ENCODE measurements at regions not wholly inside any gene's neighbourhood (a gene's known extent, or its start where the extent isn't known, plus 50 kb on each side); places are given as distances from the start of the nearest gene placed in this dataset.

GRCh38 chr5:116355819-116356601 is 218.6 kb downstream of the SEMA6A start:
- Histone ChIP-seq H3K27me3 (ENCODE audit: control insufficient read depth in 1 of 2, insufficient read depth in 2 of 2, low read length in 2 of 2) (no peaks in the 10 kb centered on the region), H3K9me3 (ENCODE audit: control insufficient read depth in 1 of 2, insufficient read depth in 1 of 2, low read length in 2 of 2) (peaks cover 0 to 2% of the 10 kb centered on the region in 2 experiments), H3K36me3 (ENCODE audit: insufficient read depth, low read length) (no peaks in the 10 kb centered on the region), H3K27ac (ENCODE audit: low read depth in 1 of 2, low read length in 2 of 2) (no peak overlapping the region), H3K4me1 (ENCODE audit: insufficient read depth, low read length) (no peaks in the 10 kb centered on the region), H3K4me3 (ENCODE audit: low read length) (no peak overlapping the region)
- H3K36me3 Mint-ChIP-seq (ENCODE audit: low read depth): peaks cover 83% of the 10 kb centered on the region
- intact Hi-C loops (cut with DNase I, micrococcal nuclease): no loop called here
- DNase-seq: no peak
- no peak overlapping the region for H3K27ac Mint-ChIP-seq
- ATAC-seq (ENCODE audit: poor library complexity): no peak
- H3K4me3 Mint-ChIP-seq: no peak overlapping the region
- POLR2A ChIA-PET: no interaction called here
- CTCF ChIA-PET: no interaction called here
- H3K27me3 Mint-ChIP-seq: no peaks in the 10 kb centered on the region
- TF ChIP-seq CTCF (IDR thresholded peaks at IDR 0.05): no peak
- H3K4me1 Mint-ChIP-seq (ENCODE audit: low read depth): no peaks in the 10 kb centered on the region
- peaks cover 8% of the 10 kb centered on the region for H3K9me3 Mint-ChIP-seq

GRCh38 chr5:116354699-116355098 is 219.9 kb downstream of the SEMA6A start:
- no peak for TF ChIP-seq CTCF (IDR thresholded peaks at IDR 0.05)

GRCh38 chr5:116347657-116348056 is 227.0 kb downstream of the SEMA6A start:
- Mint-ChIP-seq H3K9me3 (peaks cover 25% of the 10 kb centered on the region), H3K27ac (no peak overlapping the region), H3K4me3 (no peak overlapping the region), H3K4me1 (ENCODE audit: low read depth) (no peaks in the 10 kb centered on the region), H3K36me3 (ENCODE audit: low read depth) (peaks cover 91% of the 10 kb centered on the region), H3K27me3 (no peaks in the 10 kb centered on the region)
- intact Hi-C loops (cut with DNase I, micrococcal nuclease): no loop called here
- H3K4me1 ChIP-seq (ENCODE audit: insufficient read depth, low read length): no peaks in the 10 kb centered on the region
- H3K4me3 ChIP-seq (ENCODE audit: low read length): no peak overlapping the region
- H3K36me3 ChIP-seq (ENCODE audit: insufficient read depth, low read length): no peaks in the 10 kb centered on the region
- no peak for TF ChIP-seq CTCF (IDR thresholded peaks at IDR 0.05)
- no peak overlapping the region for H3K27ac ChIP-seq (ENCODE audit: low read depth in 1 of 2, low read length in 2 of 2)
- CTCF ChIA-PET: no interaction called here
- H3K9me3 ChIP-seq (ENCODE audit: control insufficient read depth in 1 of 2, insufficient read depth in 1 of 2, low read length in 2 of 2): peaks cover 10 to 29% of the 10 kb centered on the region in 2 experiments
- DNase-seq (no peak), ATAC-seq (ENCODE audit: poor library complexity) (no peak)
- H3K27me3 ChIP-seq (ENCODE audit: control insufficient read depth in 1 of 2, insufficient read depth in 2 of 2, low read length in 2 of 2): no peaks in the 10 kb centered on the region
- POLR2A ChIA-PET: no interaction called here

More at GRCh38 chr5:116354699-116355098, 219.9 kb downstream of the SEMA6A start:
- Histone ChIP-seq H3K4me3 (ENCODE audit: low read length) (no peak overlapping the region), H3K27me3 (ENCODE audit: control insufficient read depth in 1 of 2, insufficient read depth in 2 of 2, low read length in 2 of 2) (no peaks in the 10 kb centered on the region), H3K36me3 (ENCODE audit: insufficient read depth, low read length) (no peaks in the 10 kb centered on the region), H3K9me3 (ENCODE audit: control insufficient read depth in 1 of 2, insufficient read depth in 1 of 2, low read length in 2 of 2) (no peaks in the 10 kb centered on the region), H3K27ac (ENCODE audit: low read depth in 1 of 2, low read length in 2 of 2) (no peak overlapping the region), H3K4me1 (ENCODE audit: insufficient read depth, low read length) (no peaks in the 10 kb centered on the region)
- intact Hi-C loops (cut with DNase I, micrococcal nuclease): no loop called here
- DNase-seq (no peak), ATAC-seq (ENCODE audit: poor library complexity) (no peak)
- Mint-ChIP-seq H3K4me1 (ENCODE audit: low read depth) (no peaks in the 10 kb centered on the region), H3K4me3 (no peak overlapping the region), H3K27ac (no peak overlapping the region), H3K36me3 (ENCODE audit: low read depth) (peaks cover 82% of the 10 kb centered on the region), H3K27me3 (no peaks in the 10 kb centered on the region), H3K9me3 (peaks cover 17% of the 10 kb centered on the region)
- CTCF ChIA-PET: no interaction called here
- POLR2A ChIA-PET: interaction anchor here (0.6 kb wide), 1 partner anchor 17 kb away, joined by 3 read pairs; no protein-coding TSS in a partner anchor

Data from CD4-positive, alpha-beta T cell (primary cell).